GM19023 (cell line): ENCODE measurements at regions not wholly inside any gene's neighbourhood (a gene's known extent, or its start where the extent isn't known, plus 50 kb on each side); places are given as distances from the start of the nearest gene placed in this dataset.

ENCODE experiments used
- ATAC-seq: cut with Tn5 transposase; IDR thresholded peaks from one replicate; pipeline ENCODE4 v1.9.1; 2021; ENCODE audit warnings: mild to moderate bottlenecking, moderate library complexity; ENCODE audit not compliant: unreplicated experiment

- no peak for ATAC-seq
Observed at GRCh38 chr6:14450133-14450504, 332.5 kb downstream of the CD83 start.

DNA sequence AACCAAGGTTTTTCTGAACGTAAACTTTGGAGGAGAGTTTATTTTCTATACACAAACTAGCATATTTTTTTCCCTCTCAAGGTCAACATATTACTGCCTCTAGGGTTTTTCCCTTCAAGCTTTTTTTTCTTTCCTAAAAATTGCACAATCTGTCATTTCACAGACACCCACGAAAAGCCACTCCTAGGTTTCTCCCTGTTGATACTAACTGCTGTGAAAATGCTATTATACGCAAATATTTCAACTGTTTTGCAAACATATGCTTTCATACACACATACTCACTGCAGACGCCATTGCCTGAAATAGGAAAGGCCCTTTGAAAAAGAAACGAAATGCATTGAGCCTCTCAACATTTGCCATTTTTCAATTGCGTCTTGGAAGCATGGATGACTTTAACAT is 333.0 kb downstream of the CD83 start:
- no peak for ATAC-seq

DNA sequence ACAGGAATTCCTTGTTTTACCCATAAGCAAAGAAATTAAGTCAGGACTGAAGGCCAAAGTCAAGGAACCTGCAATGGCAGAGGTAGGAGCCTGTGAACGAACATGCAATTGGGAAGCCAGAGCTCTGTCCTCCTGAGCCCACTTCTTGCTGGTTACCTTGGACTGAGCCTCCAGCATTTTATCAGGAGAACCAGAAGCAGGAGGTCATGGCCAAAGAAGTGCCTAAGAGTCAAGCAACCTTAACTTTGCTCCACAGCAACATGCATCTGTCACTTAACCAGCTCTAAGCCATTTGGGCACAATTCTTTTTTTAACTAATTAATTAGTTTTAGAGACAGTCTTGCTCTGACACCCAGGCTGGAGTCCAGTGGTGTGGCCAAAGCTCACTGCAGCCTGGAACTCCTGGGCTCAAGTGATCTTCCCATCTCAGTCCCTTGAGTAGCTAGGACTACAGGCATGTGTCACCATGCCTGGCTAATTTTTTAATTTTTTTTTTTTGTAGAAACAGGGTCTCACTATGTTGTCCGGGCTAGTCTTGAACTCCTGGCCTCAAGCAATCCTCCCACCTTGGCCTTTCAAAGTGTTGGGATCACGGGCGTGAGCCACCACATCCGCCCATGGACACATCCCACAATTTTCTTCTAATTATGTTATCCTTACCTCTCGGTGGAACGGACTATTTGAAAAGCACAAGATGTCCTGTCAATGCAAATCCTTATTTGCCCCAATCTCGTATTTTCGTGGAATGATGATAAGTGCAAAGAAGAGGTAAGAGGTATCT is 334.2 kb downstream of the CD83 start:
- ATAC-seq: no peak

GRCh38 chr6:14452567-14453527 is 335.3 kb downstream of the CD83 start:
- ATAC-seq: no peak

DNA sequence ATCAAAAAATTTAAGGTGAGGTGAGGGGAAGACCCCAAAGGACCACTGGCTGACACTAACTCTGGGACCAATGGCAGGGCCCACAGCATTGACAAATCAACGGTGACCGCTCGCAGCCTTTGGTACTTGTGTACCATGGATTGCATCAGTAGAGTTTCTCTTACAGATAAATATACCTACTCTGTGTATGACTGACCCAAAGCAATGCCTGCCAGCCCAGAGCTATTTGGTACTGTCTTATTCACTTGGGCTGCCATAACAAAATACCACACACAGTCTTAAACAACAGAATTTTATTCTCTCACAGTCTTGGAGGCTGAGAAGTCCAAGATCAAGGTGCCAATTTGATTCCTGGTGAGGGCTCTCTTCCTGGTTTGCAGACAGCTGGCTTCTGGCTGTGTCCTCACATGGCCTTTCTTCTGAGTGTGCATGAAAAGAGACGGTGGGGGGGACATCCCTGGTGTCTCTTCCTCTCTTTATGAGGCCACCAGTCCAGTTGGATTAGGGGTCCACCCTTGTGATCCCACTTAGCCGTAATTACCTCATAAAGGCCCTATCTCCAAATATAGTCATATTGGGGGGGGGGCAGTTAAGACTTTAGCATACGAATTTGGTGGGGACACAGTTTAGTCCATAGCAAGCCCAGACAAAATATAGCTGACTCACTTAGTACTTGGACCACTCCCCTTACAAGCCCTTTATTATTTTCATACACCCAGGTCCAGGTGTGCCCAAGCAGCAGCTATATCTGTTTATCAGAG is 336.3 kb downstream of the CD83 start:
- no peak for ATAC-seq

DNA sequence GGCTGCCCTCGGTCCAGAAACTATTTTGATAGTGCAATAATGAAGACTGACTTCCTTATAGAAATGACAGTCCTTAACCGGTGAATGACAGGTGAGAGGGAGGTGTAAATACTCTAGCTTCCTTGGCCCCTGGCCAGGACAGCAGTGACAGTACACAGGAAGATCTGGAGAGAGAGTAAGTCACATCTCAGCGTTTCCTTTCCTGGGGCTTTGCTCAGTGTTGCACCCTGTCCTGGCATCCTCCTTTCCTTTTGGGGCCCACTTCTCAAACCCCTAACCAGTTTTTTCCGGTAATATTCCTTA is 336.9 kb downstream of the CD83 start:
- ATAC-seq: no peak

DNA sequence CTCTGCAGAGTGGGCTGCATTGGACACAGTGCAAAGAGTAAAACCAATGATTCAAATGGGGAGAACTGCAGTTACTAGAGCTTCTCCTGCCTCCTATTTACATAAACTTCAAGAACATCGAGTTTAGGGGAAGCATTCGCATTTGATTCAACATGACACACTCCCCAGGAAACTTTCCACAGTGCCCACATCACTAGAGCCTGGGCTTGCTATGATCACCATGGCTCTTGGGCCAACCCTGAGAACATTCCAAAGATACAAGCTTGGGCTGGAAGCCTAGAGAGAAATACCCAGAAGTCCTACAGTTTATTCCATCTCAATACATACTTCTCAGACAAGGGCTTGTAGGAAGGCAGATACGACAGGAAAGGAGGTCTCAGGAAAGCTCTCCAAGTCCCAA is 337.9 kb downstream of the CD83 start:
- ATAC-seq: no peak

DNA sequence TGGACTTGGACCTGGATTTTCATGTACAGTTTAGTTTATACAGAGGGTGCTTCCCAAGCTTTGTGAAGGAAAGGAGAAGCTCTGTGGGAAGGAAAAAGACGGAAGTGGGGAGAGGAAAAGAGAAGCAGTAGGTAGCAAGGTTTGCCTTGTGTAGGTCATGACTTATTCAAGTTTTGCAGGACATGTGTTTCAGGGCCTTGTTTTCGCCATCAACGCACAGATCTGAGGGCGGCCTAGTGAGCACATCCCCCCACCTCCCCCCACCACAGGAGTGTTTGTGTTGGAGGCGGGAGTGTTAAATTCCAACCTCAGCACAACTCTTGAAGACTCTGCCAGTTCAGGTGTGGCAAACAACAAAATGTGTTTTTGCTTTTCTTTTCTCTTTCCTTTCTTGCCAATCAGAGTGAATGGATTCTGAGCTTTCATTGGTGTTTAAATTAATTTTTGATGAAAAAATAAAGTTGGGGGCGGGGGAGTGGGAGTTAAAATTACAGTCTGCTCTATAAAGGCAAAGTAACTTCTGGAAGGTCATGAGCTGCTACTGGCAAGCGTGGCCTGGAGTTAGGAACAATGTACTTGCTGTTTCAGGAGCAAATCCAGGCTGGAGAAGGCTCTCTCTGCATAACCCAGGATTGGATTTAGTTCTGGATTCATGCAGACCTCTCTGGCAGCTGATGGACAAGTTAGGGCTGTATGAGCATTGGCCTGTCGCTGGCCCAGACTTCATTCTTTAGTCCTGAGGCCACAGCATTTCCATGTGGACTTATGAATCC is 338.5 kb downstream of the CD83 start:
- ATAC-seq: no peak

DNA sequence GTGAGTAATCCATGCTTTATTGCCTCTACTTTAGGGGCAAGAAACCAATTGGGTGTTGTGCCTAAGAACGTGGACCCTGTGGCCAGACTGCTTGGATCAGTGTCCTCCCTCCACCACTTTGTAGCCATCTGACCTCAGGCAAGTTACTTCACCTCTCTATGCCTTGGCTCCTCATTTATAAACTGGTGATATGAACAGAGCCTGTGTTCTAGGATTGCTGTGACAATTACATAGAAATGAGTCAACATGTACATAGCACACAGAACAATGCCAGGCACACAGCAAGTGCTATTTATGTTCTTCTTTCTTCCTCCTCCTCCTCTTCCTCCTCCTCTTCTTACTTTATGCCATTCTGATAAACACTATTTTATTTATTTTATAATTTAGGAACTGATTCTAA is 339.4 kb downstream of the CD83 start:
- ATAC-seq: no peak

DNA sequence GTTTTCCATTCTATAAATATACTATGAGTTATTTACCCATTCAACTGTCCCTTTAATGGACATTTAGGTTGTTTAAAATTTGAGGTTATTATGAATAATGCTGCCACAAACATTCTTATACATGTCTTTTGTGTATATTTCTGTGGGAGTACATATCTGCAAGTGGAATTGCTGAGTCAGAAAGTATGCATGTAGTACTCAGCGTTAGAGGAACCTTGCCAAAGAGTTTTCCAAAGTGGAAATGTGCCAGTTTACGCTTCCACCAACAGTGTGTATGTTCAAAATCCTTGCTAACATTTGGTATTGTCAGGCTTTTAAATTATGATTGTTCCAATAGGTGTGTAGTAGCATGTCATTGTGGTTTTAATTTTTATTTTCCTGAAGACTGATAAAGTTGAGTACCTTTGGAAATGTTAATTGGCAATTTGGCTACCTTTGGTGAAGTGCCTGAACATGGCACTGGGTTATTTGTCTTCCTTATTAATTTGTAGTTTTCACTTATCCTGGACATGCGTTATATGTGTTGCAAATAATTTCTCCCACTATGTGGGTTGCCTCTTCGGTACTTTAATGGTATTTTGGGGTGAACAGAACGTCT is 341.2 kb downstream of the CD83 start:
- no peak for ATAC-seq

GRCh38 chr6:14459315-14459714 is 341.7 kb downstream of the CD83 start:
- ATAC-seq: no peak

DNA sequence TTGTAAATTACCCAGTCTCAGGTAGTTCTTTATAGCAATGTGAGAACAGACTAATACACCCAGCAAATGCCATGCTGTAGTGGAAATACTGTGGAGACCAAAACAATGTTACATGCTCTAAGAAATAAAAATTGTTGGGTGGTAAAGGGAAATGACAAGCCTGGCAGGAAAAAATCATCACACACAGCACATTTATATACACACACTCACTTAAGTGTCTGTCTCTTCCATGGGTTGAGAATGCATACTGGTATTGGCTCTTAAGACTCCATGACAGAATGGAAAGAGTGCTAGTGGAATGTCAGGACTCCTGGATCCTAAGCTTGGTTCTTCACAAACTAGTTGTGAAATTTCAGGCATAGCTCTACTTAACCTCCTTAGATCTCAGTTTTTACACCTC is 343.0 kb downstream of the CD83 start:
- ATAC-seq: no peak

GRCh38 chr6:14462135-14462534 is 344.6 kb downstream of the CD83 start:
- no peak for ATAC-seq

- ATAC-seq: no peak
Observed at GRCh38 chr6:14462566-14462965, 345.0 kb downstream of the CD83 start.

DNA sequence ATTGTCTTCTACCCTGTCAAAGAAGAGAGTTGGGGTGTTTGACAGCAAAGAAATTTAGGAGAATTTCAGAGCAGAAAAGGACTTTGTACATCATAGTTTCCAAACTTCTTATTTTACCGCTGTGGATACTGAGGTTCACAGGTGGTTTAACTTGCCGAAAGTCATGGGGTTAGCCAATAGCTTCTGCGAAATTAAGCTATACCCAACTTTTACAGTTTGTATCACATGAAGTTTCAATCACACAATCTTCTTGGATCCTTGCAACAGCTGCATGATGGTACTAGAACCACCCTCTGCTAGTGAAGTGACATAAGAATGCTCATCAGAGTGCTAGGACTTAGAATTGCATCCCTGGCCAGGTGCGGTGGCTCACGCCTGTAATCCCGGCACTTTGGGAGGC is 345.5 kb downstream of the CD83 start:
- no peak for ATAC-seq

GRCh38 chr6:14464055-14464454 is 346.5 kb downstream of the CD83 start:
- ATAC-seq: no peak

DNA sequence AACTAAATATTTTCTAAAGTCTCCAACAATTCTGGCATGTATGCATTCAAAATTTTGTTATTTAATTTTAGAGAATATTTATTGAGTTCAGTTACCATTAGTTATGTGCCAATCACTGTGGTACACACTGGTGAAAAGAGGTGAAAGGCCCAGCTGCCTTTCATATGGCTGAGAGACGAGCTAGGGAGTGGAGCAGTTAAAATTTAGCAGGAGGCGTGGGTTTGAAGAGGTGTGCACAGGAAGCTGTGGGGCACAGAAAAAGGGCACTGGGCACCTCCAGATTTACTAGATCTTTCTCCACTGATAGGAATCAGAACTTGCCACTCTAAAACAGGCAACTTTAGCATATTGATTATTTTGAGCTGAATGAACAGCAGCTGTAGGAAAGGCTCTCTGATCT is 347.1 kb downstream of the CD83 start:
- no peak for ATAC-seq

DNA sequence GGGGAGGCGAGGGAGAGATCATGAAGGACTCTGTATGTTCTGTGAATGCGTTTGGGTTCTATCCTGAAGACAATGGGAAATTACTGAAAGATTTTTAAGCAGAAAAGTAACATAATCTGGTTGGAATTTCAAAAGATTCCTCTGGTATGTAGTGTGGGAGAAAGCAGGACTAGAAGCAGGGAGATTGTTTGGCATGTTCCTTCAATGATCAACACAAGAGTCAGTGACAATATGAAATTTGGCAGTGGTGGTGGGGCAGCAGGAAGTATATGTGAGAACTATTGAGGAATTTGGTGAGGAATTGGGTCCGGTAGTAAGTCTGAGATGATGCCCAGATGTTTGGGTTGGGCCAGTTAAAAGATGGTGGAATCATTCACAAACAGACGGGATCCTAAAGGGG is 348.7 kb downstream of the CD83 start:
- ATAC-seq: no peak

DNA sequence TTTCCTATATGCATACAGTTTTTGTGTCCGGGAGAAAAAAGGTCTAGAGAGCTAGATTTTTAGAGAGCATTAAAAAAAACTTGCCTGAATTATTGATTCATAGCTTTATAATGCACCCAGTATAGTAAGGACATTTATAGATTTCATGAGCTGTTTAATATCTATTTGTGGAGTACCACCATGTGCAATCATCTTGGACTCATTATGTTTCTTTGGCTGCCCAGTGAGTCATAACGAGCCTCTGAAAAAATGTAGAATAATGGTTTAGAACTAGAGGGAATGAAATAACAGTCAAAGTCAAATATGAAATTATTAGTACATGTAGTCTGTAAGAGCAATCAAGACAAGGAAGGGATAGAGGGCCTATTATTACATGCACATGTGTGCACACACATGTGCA is 350.0 kb downstream of the CD83 start:
- ATAC-seq: no peak

GRCh38 chr6:14468647-14469321 is 351.2 kb downstream of the CD83 start:
- no peak for ATAC-seq
